SK-N-MC (cell line): ENCODE measurements at regions not wholly inside any gene's neighbourhood (a gene's known extent, or its start where the extent isn't known, plus 50 kb on each side); places are given as distances from the start of the nearest gene placed in this dataset.

Source experiments
- EZH2 ChIP-seq: fragments of 200-600 bp; sonication (generic); IDR thresholded peaks from one replicate; pipeline ENCODE4 v1.6.1; 2017; ENCODE audit warnings: antibody characterized with exemption
- FOXP2 ChIP-seq: optimal IDR thresholded peaks from 2 replicates; pipeline ENCODE3; 2011; ENCODE audit warnings: mild to moderate bottlenecking, moderate library complexity; ENCODE audit not compliant: insufficient read depth; ENCODE audit errors: extremely low read length, control extremely low read depth
- POLR2AphosphoS5 ChIP-seq: IDR thresholded peaks from 2 replicates; pipeline ENCODE4 v1.6.1; 2012; ENCODE audit warnings: mild to moderate bottlenecking, low read depth, low read length, borderline replicate concordance

GRCh38 chr13:72566526-72566925 is 160.9 kb downstream of the MZT1 start:
- no peak for TF ChIP-seq EZH2
- TF ChIP-seq POLR2AphosphoS5, result no peak
- TF ChIP-seq FOXP2, result no peak
